ENCODE measurements at regions not wholly inside any gene's neighbourhood (a gene's known extent, or its start where the extent isn't known, plus 50 kb on each side); places are given as distances from the start of the nearest gene placed in this dataset.

- no peak overlapping the region for H3K27ac ChIP-seq (ENCODE audit: low read depth, low read length, poor library complexity, severe bottlenecking)
- no peak overlapping the region for H3K4me3 ChIP-seq (ENCODE audit: low read depth, low read length, poor library complexity, severe bottlenecking)
- POLR2A ChIA-PET, result interaction anchor here (0.6 to 0.7 kb wide), 2 partner anchors 28 to 490 kb away, joined by 4 read pairs; no protein-coding TSS in a partner anchor
- no peaks in the 10 kb centered on the region for H4K20me1 ChIP-seq (ENCODE audit: insufficient read depth, low read length)
- CTCF ChIA-PET (ENCODE audit: unreplicated experiment), result no interaction called here
- H2AFZ ChIP-seq (ENCODE audit: low read length), result no peak overlapping the region
- H3K9me3 ChIP-seq (ENCODE audit: low read length), result no peaks in the 10 kb centered on the region
- DNase-seq (ENCODE audit: low spot score), result no peak
- no peak overlapping the region for H3K4me2 ChIP-seq (ENCODE audit: low read length)
- no TSS peak for BruUV-seq (replicated peaks)
- TF ChIP-seq EZH2phosphoT487 (IDR thresholded peaks at IDR 0.05; ENCODE audit: borderline replicate concordance, low read depth, low read length) (no peak), CTCF (conservative IDR thresholded peaks at IDR 0.05; ENCODE audit: low read length) (no peak)
- no peaks in the 10 kb centered on the region for H3K79me2 ChIP-seq (ENCODE audit: insufficient read depth, low read depth, low read length)
- no peaks in the 10 kb centered on the region for H3K4me1 ChIP-seq (ENCODE audit: insufficient read depth, low read length, poor library complexity, severe bottlenecking)
- H3K36me3 ChIP-seq (ENCODE audit: insufficient read depth, low read length), result no peaks in the 10 kb centered on the region
- no peaks in the 10 kb centered on the region; the same call in 1 of the 2 replicates for H3K9me2 ChIP-seq (ENCODE audit: insufficient read depth, low read length)
- intact Hi-C loops (cut with micrococcal nuclease; ENCODE audit: unreplicated experiment), result no loop called here
Measured at GRCh38 chr3:153089620-153090019, 72.4 kb upstream of the RAP2B start.

DNA sequence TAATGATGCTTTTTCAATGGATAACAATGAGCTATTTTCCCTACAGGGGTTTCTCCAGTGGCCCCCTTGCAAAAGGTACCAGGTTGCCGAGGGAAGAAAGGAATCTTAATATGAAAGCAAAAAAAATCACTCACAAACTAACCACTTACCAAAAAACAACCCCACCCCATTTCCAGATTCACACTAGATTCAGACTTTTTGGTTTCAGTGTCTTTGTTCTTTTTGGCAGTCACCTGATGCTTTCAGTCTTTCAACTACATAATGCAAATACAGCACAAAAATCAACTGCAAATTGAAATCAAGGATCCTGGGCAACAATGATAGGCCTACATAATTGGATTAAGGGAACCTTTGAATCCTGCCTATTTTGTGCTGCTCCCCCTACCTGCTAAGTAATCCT lies 71.1 kb upstream of the RAP2B start:
- no peak for DNase-seq (ENCODE audit: low spot score)
- Histone ChIP-seq H3K4me2 (ENCODE audit: low read length) (no peak overlapping the region), H3K36me3 (ENCODE audit: insufficient read depth, low read length) (no peaks in the 10 kb centered on the region), H3K79me2 (ENCODE audit: insufficient read depth, low read depth, low read length) (no peaks in the 10 kb centered on the region), H4K20me1 (ENCODE audit: insufficient read depth, low read length) (no peaks in the 10 kb centered on the region), H3K4me3 (ENCODE audit: low read depth, low read length, poor library complexity, severe bottlenecking) (no peak overlapping the region), H3K27ac (ENCODE audit: low read depth, low read length, poor library complexity, severe bottlenecking) (no peak overlapping the region), H3K4me1 (ENCODE audit: insufficient read depth, low read length, poor library complexity, severe bottlenecking) (no peaks in the 10 kb centered on the region), H3K9me2 (ENCODE audit: insufficient read depth, low read length) (no peaks in the 10 kb centered on the region; the same call in 1 of the 2 replicates), H2AFZ (ENCODE audit: low read length) (no peak overlapping the region), H3K9me3 (ENCODE audit: low read length) (no peaks in the 10 kb centered on the region)
- no TSS peak for BruUV-seq (replicated peaks)
- ChIA-PET POLR2A (no interaction called here), CTCF (ENCODE audit: unreplicated experiment) (no interaction called here)
- TF ChIP-seq CTCF (conservative IDR thresholded peaks at IDR 0.05; ENCODE audit: low read length) (no peak), EZH2phosphoT487 (IDR thresholded peaks at IDR 0.05; ENCODE audit: borderline replicate concordance, low read depth, low read length) (no peak)
- intact Hi-C loops (cut with micrococcal nuclease; ENCODE audit: unreplicated experiment), result no loop called here

DNA sequence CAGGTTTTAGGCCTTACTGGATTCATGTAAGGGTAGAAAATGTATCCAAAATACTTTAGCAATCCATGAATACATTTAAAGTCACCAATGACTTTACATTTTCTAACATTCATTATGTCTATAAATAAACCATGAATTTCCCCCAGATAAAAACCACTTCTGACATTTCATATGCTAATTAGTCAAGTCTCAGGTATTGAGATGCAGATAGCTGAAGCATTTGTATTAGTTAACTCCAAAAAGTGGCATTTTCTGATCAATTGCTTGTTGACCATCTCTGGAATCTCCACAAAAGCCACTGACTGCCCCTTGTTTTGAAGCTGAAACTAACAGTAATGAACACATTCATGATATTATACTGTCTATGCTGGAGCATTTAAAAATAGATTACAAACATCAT lies 68.4 kb upstream of the RAP2B start:
- no peaks in the 10 kb centered on the region for H3K36me3 ChIP-seq (ENCODE audit: insufficient read depth, low read length)
- H4K20me1 ChIP-seq (ENCODE audit: insufficient read depth, low read length), result no peaks in the 10 kb centered on the region
- H3K4me2 ChIP-seq (ENCODE audit: low read length), result no peak overlapping the region
- H3K9me3 ChIP-seq (ENCODE audit: low read length), result no peaks in the 10 kb centered on the region
- H3K79me2 ChIP-seq (ENCODE audit: insufficient read depth, low read depth, low read length), result no peaks in the 10 kb centered on the region
- no peaks in the 10 kb centered on the region for H3K4me1 ChIP-seq (ENCODE audit: insufficient read depth, low read length, poor library complexity, severe bottlenecking)
- DNase-seq (ENCODE audit: low spot score), result no peak
- H3K27ac ChIP-seq (ENCODE audit: low read depth, low read length, poor library complexity, severe bottlenecking), result no peak overlapping the region
- H2AFZ ChIP-seq (ENCODE audit: low read length), result no peak overlapping the region
- ChIA-PET CTCF (ENCODE audit: unreplicated experiment) (no interaction called here), POLR2A (no interaction called here)
- TF ChIP-seq CTCF (conservative IDR thresholded peaks at IDR 0.05; ENCODE audit: low read length) (no peak), EZH2phosphoT487 (IDR thresholded peaks at IDR 0.05; ENCODE audit: borderline replicate concordance, low read depth, low read length) (no peak)
- no peak overlapping the region for H3K4me3 ChIP-seq (ENCODE audit: low read depth, low read length, poor library complexity, severe bottlenecking)
- no peaks in the 10 kb centered on the region; the same call in 1 of the 2 replicates for H3K9me2 ChIP-seq (ENCODE audit: insufficient read depth, low read length)
- no TSS peak for BruUV-seq (replicated peaks)
- intact Hi-C loops (cut with micrococcal nuclease; ENCODE audit: unreplicated experiment), result no loop called here

Data from OCI-LY7 (cell line).